SK-N-SH treated with all-trans-retinoic acid at 6 μM for 48 hours (cell line): ENCODE measurements at regions not wholly inside any gene's neighbourhood (a gene's known extent, or its start where the extent isn't known, plus 50 kb on each side); places are given as distances from the start of the nearest gene placed in this dataset.

Source experiments
- ATAC-seq: fragments of 200-7000 bp; cut with Tn5 transposase; 3 replicates; pipeline ENCODE4 v1.9.1; 2020; ENCODE audit warnings: mild to moderate bottlenecking, moderate library complexity
- ARNTL ChIP-seq: fragments of 450-650 bp; formaldehyde crosslinking; IDR thresholded peaks from 2 replicates; pipeline ENCODE4 v1.5.0; 2020; ENCODE audit warnings: low read depth, mild to moderate bottlenecking, moderate library complexity, borderline replicate concordance
- BACH2 ChIP-seq: fragments of 250-450 bp; sonication (Bioruptor Pico); IDR thresholded peaks from 2 replicates; pipeline ENCODE4 v1.9.0; 2021; ENCODE audit warnings: mild to moderate bottlenecking, borderline replicate concordance
- CREB5 ChIP-seq: fragments of 250-450 bp; sonication (Bioruptor Pico); IDR thresholded peaks from 2 replicates; pipeline ENCODE4 v1.5.1; 2020; ENCODE audit warnings: low read depth, mild to moderate bottlenecking, moderate library complexity
- CSDC2 ChIP-seq: fragments of 250-450 bp; sonication (Bioruptor Pico); IDR thresholded peaks from 2 replicates; pipeline ENCODE4 v1.5.0; 2020; ENCODE audit warnings: mild to moderate bottlenecking, moderate library complexity
- CSRNP3 ChIP-seq: fragments of 250-450 bp; sonication (Bioruptor Pico); IDR thresholded peaks from 2 replicates; pipeline ENCODE4 v1.5.1; 2021; ENCODE audit warnings: mild to moderate bottlenecking, moderate library complexity
- ESRRG ChIP-seq: fragments of 250-450 bp; sonication (Bioruptor Pico); IDR thresholded peaks from 2 replicates; pipeline ENCODE4 v1.6.1; 2021; ENCODE audit warnings: mild to moderate bottlenecking
- GLIS3 ChIP-seq: fragments of 250-450 bp; sonication (Bioruptor Pico); IDR thresholded peaks from 2 replicates; pipeline ENCODE4 v1.5.0; 2020; ENCODE audit warnings: mild to moderate bottlenecking, moderate library complexity
- ISL1 ChIP-seq: fragments of 250-450 bp; sonication (Bioruptor Pico); IDR thresholded peaks from 2 replicates; pipeline ENCODE4 v2.1.2; 2022; ENCODE audit warnings: mild to moderate bottlenecking, moderate library complexity
- OSR1 ChIP-seq: fragments of 250-450 bp; sonication (Bioruptor Pico); IDR thresholded peaks from 2 replicates; pipeline ENCODE4 v1.8.0; 2022; ENCODE audit warnings: moderate library complexity, mild to moderate bottlenecking, inconsistent platforms
- PATZ1 ChIP-seq: fragments of 250-450 bp; sonication (Bioruptor Pico); IDR thresholded peaks from 2 replicates; pipeline ENCODE4 v1.8.0; 2020; ENCODE audit warnings: mild to moderate bottlenecking, moderate library complexity, borderline replicate concordance
- PPARA ChIP-seq: fragments of 250-450 bp; sonication (Bioruptor Pico); IDR thresholded peaks from 2 replicates; pipeline ENCODE4 v1.5.0; 2020; ENCODE audit warnings: mild to moderate bottlenecking, borderline replicate concordance
- RARB ChIP-seq: fragments of 250-450 bp; sonication (Bioruptor Pico); IDR thresholded peaks from 2 replicates; pipeline ENCODE4 v1.8.0; 2021; ENCODE audit warnings: mild to moderate bottlenecking, moderate library complexity
- SNAI2 ChIP-seq: fragments of 250-450 bp; sonication (Bioruptor Pico); IDR thresholded peaks from 2 replicates; pipeline ENCODE4 v1.5.0; 2020; ENCODE audit warnings: mild to moderate bottlenecking, moderate library complexity
- TCF4 ChIP-seq: fragments of 250-450 bp; sonication (Bioruptor Pico); IDR thresholded peaks from 2 replicates; pipeline ENCODE4 v1.8.0; 2021; ENCODE audit warnings: mild to moderate bottlenecking, moderate library complexity, borderline replicate concordance
- TOX ChIP-seq: fragments of 250-450 bp; sonication (Bioruptor Pico); IDR thresholded peaks from 2 replicates; pipeline ENCODE4 v1.8.0; 2021; ENCODE audit warnings: mild to moderate bottlenecking, moderate library complexity, borderline replicate concordance
- ZC3H10 ChIP-seq: fragments of 250-450 bp; sonication (Bioruptor Pico); IDR thresholded peaks from 2 replicates; pipeline ENCODE4 v1.5.1; 2021; ENCODE audit warnings: mild to moderate bottlenecking, moderate library complexity
- ZFP3 ChIP-seq: fragments of 250-450 bp; sonication (Bioruptor Pico); IDR thresholded peaks from 2 replicates; pipeline ENCODE4 v1.5.0; 2020; ENCODE audit warnings: mild to moderate bottlenecking, moderate library complexity
- ZFP30 ChIP-seq: fragments of 450-650 bp; formaldehyde crosslinking; IDR thresholded peaks from 2 replicates; pipeline ENCODE4 v1.5.0; 2022; ENCODE audit warnings: mild to moderate bottlenecking, moderate library complexity
- ZNF565 ChIP-seq: fragments of 450-650 bp; formaldehyde crosslinking; conservative IDR thresholded peaks from 2 replicates; pipeline ENCODE4 v1.5.0; 2020; ENCODE audit warnings: low read depth, mild to moderate bottlenecking, moderate library complexity
- ZNF70 ChIP-seq: fragments of 450-650 bp; formaldehyde crosslinking; IDR thresholded peaks from 2 replicates; pipeline ENCODE4 v1.5.0; 2020; ENCODE audit warnings: mild to moderate bottlenecking, moderate library complexity
- ZNF8 ChIP-seq: fragments of 450-650 bp; formaldehyde crosslinking; IDR thresholded peaks from 2 replicates; pipeline ENCODE4 v1.5.0; 2020; ENCODE audit warnings: mild to moderate bottlenecking, moderate library complexity

- no peak for TF ChIP-seq PATZ1 (CRISPR knock-in tag)
- no peak for TF ChIP-seq ZNF565 (CRISPR knock-in tag)
- TF ChIP-seq SNAI2 = no peak
- no peak for TF ChIP-seq GLIS3
- TF ChIP-seq ARNTL = no peak
- no peak for TF ChIP-seq CREB5 (CRISPR knock-in tag)
- TF ChIP-seq ZNF8 = no peak
Observed at GRCh38 chr10:4033341-4033896, 248.4 kb upstream of the KLF6 start (continued).

- ATAC-seq = no peak
- no peak for TF ChIP-seq CSDC2 (CRISPR knock-in tag)
- TF ChIP-seq BACH2 (CRISPR knock-in tag) = no peak
- TF ChIP-seq CREB5 (CRISPR knock-in tag) = no peak
- no peak for TF ChIP-seq ZFP3 (CRISPR knock-in tag)
- no peak for TF ChIP-seq ARNTL
- TF ChIP-seq ZFP30 (CRISPR knock-in tag) = no peak
- no peak for TF ChIP-seq SNAI2
- no peak for TF ChIP-seq TOX (CRISPR knock-in tag)
- TF ChIP-seq TCF4 (CRISPR knock-in tag) = no peak
- TF ChIP-seq GLIS3 = no peak
- no peak for TF ChIP-seq RARB (CRISPR knock-in tag)
- TF ChIP-seq ZNF565 (CRISPR knock-in tag) = no peak
- no peak for TF ChIP-seq OSR1
- TF ChIP-seq PPARA (CRISPR knock-in tag) = no peak
- TF ChIP-seq ISL1 (CRISPR knock-in tag) = no peak
- no peak for TF ChIP-seq ZNF70 (CRISPR knock-in tag)
- no peak for TF ChIP-seq PATZ1 (CRISPR knock-in tag)
- TF ChIP-seq, all 23 proteins: peak for 0
Observed at GRCh38 chr10:4029866-4030265, 244.9 kb upstream of the KLF6 start.

GRCh38 chr10:4028854-4029583, 244.0 kb upstream of the KLF6 start:
- TF ChIP-seq OSR1 (no peak), GLIS3 (no peak), ZNF565 (CRISPR knock-in tag) (no peak), CSDC2 (CRISPR knock-in tag) (no peak), ZNF8 (no peak), BACH2 (CRISPR knock-in tag) (no peak)
- ATAC-seq = no peak

- no peak for ATAC-seq
- TF ChIP-seq PPARA (CRISPR knock-in tag) = no peak
- TF ChIP-seq ESRRG = no peak
- TF ChIP-seq TCF4 (CRISPR knock-in tag) = no peak
- TF ChIP-seq ZNF70 (CRISPR knock-in tag) = no peak
Observed at GRCh38 chr10:4028027-4028471, 243.0 kb upstream of the KLF6 start.

- TF ChIP-seq TCF4 (CRISPR knock-in tag) = no peak
- TF ChIP-seq PATZ1 (CRISPR knock-in tag) = no peak
- no peak for TF ChIP-seq ZFP3 (CRISPR knock-in tag)
- TF ChIP-seq OSR1 = no peak
- TF ChIP-seq ZC3H10 (CRISPR knock-in tag) = no peak
- no peak for TF ChIP-seq ZNF565 (CRISPR knock-in tag)
- no peak for TF ChIP-seq PPARA (CRISPR knock-in tag)
- no peak for TF ChIP-seq ESRRG
- no peak for TF ChIP-seq GLIS3
- no peak for TF ChIP-seq RARB (CRISPR knock-in tag)
- TF ChIP-seq ARNTL = no peak
- no peak for TF ChIP-seq CSRNP3 (CRISPR knock-in tag)
- TF ChIP-seq BACH2 (CRISPR knock-in tag) = no peak
- TF ChIP-seq, all 23 proteins: peak for 0
- no peak for ATAC-seq
Observed at GRCh38 chr10:4025339-4025738, 240.3 kb upstream of the KLF6 start.
